DMS153 (cell line): ENCODE measurements at regions not wholly inside any gene's neighbourhood (a gene's known extent, or its start where the extent isn't known, plus 50 kb on each side); places are given as distances from the start of the nearest gene placed in this dataset.
"Not testable (repeated sequence)": the region's sequence is repeated elsewhere in the genome, so short reads cannot be mapped to it uniquely, and the experiment has no call there.

Experiments used
- DNase-seq: peaks from one replicate; lab custom pipeline; 2025; lab: John Stamatoyannopoulos, UW

GRCh38 chr5:23451156-23451555 is 56.3 kb upstream of the PRDM9 start:
- DNase-seq = no peak

DNA sequence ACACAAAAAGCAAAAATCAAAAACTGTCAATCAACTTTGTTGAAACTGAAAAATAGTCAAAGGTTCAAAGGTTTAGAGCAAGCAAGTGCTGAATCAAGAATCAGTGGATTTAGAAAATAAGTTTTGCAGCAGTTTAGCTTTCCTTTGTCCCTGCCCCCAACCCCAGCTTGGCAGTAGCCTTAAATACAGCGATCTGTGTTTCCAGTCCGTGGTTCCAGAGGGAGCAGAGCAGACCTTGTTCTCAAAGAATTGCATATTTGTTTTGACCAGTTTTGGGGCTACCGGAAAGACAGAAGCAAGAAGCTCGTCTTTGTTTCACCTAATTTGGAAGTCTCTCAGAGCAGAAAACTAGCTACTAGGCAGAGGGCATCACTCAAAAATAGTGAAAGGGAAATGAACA is 57.2 kb upstream of the PRDM9 start:
- DNase-seq = no peak

GRCh38 chr5:23448627-23449026 is 58.8 kb upstream of the PRDM9 start:
- no peak for DNase-seq

DNA sequence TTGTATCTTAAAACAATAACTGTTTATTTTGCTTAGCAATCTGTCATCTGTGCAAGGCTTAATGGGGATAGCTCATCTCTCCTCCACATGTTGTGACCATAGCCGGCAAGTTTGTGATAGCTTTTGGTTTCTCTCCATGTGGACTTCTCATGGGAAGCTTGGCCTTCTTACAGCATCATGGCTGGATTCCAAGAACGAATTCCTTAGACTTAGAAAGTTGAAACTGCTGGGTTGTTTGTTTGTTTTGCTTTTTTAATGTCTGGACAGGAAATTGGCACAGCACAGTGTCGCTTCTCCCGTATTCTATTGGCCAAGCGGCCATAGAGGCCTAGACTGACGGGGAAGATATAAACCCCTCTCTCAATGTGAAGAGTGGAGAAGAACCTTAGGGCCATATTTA is 61.0 kb upstream of the PRDM9 start:
- DNase-seq = no peak

GRCh38 chr5:23445573-23445972 is 61.8 kb upstream of the PRDM9 start:
- DNase-seq = no peak

DNA sequence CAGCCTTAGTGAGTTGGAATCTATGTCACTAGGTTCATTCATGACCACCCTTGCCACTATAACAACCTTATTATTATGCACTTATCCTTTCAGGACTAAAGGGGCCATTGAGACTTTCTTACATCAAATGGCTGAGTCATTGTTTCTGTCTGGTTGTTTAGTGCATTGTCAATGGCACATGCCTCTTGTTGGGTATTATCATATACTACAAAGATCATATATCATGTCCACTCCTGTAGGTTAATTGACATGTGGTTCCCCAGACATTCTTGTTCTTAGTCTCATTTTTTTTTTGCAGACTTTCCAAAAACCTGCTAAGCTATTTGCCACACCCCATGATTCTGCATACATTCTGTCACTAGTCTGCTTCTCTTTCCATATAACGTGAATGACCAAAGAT is 66.7 kb upstream of the PRDM9 start:
- DNase-seq = no peak

GRCh38 chr5:23437011-23437410 is 70.4 kb upstream of the PRDM9 start:
- DNase-seq = no peak

- DNase-seq = no peak
Measured at GRCh38 chr5:23433534-23434315, 73.7 kb upstream of the PRDM9 start.

GRCh38 chr5:23428705-23429104 is 78.7 kb upstream of the PRDM9 start:
- DNase-seq = no peak

- DNase-seq = not testable (repeated sequence)
Measured at GRCh38 chr5:23420214-23420613, 87.2 kb upstream of the PRDM9 start.

DNA sequence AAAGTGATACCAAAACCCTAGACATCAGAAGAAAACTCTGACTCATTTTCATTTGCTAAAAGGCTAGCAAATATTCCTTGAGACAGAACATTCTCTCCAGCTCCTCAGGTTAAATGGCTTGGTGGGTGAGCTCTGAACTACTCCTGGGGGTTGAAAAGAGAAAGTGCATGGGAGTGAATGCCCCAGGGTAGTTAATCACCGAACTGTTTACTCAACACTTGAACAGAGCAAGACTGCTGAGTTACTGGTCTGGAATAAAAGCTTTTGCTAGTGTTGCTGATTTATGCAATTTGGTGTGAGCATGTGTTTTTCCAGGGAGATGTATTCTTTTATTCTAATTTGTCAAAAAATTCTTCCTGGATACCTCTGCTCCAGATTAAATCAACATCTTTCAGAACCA is 88.3 kb upstream of the PRDM9 start:
- DNase-seq = peak; percentile 94

DNA sequence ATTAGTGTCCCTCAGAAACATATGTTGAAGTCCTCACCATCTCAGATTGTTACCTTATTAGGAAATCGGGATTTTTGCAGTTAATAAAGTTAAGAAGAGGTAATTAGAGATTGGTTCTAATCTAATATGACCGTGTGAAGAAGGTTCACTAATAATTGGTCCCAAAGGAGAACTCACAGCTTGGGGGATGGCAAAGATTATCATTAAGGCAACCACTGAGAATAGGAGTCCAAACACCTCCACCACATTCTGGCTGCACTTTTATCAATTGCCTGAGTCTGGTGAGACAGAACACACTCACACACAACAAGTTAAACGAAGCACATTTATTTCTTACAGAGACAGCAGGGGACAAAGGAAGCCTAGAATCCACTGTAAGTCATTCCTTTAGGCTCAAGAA is 94.9 kb upstream of the PRDM9 start:
- DNase-seq = no peak

DNA sequence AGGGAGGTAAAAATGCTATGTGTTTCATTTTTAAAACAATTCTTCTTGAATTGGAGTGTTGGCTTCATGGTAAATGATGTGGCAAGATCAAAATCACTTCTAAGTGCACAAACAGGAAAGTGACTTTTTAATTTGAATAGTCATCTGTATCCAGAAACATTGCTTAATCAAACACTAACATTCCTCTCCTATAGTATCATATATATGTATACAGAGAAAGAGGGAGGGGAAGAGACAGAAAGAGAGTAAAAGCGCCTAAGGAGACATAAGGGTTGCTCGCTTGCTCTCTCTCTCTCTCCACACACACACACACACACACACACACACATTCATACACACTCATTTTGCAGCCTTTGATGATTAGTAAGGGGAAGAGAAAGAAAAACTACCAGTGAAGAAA is 95.4 kb upstream of the PRDM9 start:
- no peak for DNase-seq

GRCh38 chr5:23411200-23411599 is 96.2 kb upstream of the PRDM9 start:
- no peak for DNase-seq

- DNase-seq = not testable (repeated sequence)
Measured at GRCh38 chr5:23410775-23411174, 96.6 kb upstream of the PRDM9 start.

GRCh38 chr5:23405316-23406068 is 101.9 kb upstream of the PRDM9 start:
- no peak for DNase-seq

- no peak for DNase-seq
Measured at GRCh38 chr5:23402585-23402984, 104.8 kb upstream of the PRDM9 start.

- DNase-seq = no peak
Measured at GRCh38 chr5:23400951-23401350, 106.5 kb upstream of the PRDM9 start.

DNA sequence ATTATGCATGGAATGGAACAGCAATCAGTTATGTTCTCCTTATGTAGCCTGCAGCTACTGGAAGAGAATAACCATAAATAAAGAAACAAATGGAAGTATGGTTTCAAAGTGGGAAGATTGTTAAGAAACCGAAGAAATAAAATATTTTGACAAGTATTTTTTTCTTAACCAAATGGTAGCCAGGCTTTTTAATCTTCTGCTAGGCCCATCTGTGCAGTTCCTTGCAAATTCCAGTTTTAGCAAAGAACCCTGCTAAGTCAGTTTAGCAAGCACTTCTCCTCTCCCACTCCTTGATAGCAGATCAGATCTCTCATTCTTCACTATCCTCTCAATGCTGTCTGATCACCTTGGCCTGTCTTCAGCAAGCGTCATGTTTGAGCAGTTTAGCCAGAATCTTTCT is 111.1 kb upstream of the PRDM9 start:
- DNase-seq = no peak

DNA sequence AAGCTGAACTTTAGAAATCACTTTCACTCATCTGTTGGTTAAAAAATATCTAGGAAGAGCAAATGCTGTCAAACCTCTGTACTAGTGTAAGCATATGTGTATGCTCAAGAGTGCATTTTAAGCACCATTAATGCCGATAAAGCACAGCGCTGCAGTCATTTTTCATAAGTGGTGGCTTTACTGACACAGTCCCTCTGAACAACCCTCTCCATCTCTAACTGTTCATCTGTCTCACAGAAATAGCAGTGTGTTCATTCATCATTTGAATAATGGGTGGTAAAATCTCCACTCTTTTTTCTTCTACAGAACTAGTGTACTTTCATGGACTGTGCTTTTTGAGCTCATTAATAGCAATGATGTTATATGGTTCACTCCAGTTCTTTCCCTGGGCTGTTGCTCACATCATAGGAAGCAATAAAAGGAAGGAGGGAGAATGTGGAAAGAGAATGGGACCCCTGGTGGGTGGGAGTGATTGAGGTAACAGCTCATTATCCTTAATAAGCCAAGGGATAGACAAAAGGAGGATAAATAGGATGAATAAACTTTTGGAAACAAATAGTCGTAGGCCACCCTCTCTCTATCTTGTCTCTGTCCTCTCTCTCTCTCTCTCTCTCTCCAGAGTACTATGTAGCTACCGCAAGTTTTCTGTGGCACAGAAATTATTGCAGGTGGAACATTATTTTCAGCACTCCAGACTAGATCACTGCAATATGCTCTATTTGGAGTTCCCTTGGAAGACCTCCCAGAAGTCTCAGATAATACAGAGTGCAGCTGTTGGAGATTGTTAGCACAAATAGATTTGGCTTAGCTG is 117.9 kb upstream of the PRDM9 start:
- DNase-seq = no peak

- DNase-seq = no peak
Measured at GRCh38 chr5:23385036-23385435, 122.4 kb upstream of the PRDM9 start.

DNA sequence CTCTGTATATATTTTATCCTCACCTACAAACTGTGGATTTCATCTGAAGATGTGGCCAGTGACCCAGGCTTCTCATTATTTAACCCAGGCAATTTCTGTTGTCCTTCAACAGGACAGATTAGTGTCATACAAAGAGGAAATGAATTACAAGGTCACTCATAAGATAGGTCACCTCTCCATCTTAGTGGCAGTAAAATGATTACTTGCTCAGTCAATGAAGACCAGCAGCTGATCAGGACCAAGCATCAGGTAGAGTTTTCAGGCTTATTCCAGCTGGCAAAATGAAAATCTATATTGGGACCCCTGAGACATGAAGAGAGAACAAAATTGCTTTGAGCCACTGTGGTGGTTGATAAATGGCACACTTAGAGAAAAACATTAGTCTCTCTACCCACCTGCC is 135.2 kb upstream of the PRDM9 start:
- DNase-seq = no peak

DNA sequence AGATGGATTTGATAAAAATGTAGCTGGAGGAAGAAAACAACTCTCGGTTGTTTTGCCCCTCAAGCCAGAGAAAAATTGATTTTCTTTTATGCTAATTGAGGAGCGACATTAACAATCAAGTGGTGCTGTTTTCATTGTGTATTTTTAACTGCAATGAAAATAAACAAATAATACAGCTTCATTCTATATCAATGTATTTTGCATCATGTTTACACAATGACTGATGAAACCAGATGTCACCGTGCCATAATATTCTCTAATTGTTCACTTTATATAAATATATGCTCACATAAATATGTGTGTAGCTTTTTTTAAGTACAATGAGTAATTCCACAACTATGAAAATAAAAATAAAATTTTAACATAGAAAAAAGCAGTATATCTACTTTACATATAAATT is 139.0 kb upstream of the PRDM9 start:
- DNase-seq = no peak
